GM23338 (cell line): ENCODE measurements at regions not wholly inside any gene's neighbourhood (a gene's known extent, or its start where the extent isn't known, plus 50 kb on each side); places are given as distances from the start of the nearest gene placed in this dataset.

Source experiments
- CREB1 ChIP-seq: fragments of 250-450 bp; sonication (Bioruptor Pico); IDR thresholded peaks from 2 replicates; pipeline ENCODE4 v1.5.0; 2020; ENCODE audit warnings: low read depth, mild to moderate bottlenecking, moderate library complexity
- ETS1 ChIP-seq: IDR thresholded peaks from 2 replicates; pipeline ENCODE4 v1.6.1; 2016; ENCODE audit warnings: antibody characterized with exemption
- EZH2 ChIP-seq: fragments of 200-600 bp; sonication (generic); IDR thresholded peaks from one replicate; pipeline ENCODE4 v1.8.0; 2017; ENCODE audit warnings: antibody characterized with exemption, mild to moderate bottlenecking, low read depth; ENCODE audit not compliant: unreplicated experiment
- JUNB ChIP-seq: IDR thresholded peaks from one replicate; pipeline ENCODE4 v1.6.1; 2016; ENCODE audit warnings: antibody characterized with exemption; ENCODE audit not compliant: unreplicated experiment
- NANOG ChIP-seq: IDR thresholded peaks from 2 replicates; pipeline ENCODE4 v1.6.1; 2016; ENCODE audit warnings: antibody characterized with exemption, borderline replicate concordance
- REST ChIP-seq: IDR thresholded peaks from one replicate; pipeline ENCODE4 v1.6.1; 2018; ENCODE audit warnings: antibody characterized with exemption; ENCODE audit not compliant: unreplicated experiment
- STAT1 ChIP-seq: IDR thresholded peaks from one replicate; pipeline ENCODE4 v1.6.1; 2016; ENCODE audit warnings: antibody characterized with exemption; ENCODE audit not compliant: unreplicated experiment
- ZNF114 ChIP-seq: fragments of 250-450 bp; sonication (Bioruptor Pico); IDR thresholded peaks from 2 replicates; pipeline ENCODE4 v1.5.0; 2020; ENCODE audit warnings: mild to moderate bottlenecking, moderate library complexity
- ZNF331 ChIP-seq: fragments of 250-450 bp; sonication (Bioruptor Pico); IDR thresholded peaks from 2 replicates; pipeline ENCODE4 v1.5.0; 2020; ENCODE audit warnings: low read depth, mild to moderate bottlenecking, moderate library complexity
- ZNF462 ChIP-seq: fragments of 250-450 bp; sonication (Bioruptor Pico); IDR thresholded peaks from 2 replicates; pipeline ENCODE4 v1.5.0; 2020; ENCODE audit warnings: mild to moderate bottlenecking, moderate library complexity

GRCh38 chr1:96533820-96534219, 187.8 kb upstream of the PTBP2 start (continued):
- TF ChIP-seq ZNF462 (CRISPR knock-in tag), result no peak
- TF ChIP-seq JUNB, result no peak
- no peak for TF ChIP-seq ETS1
- no peak for TF ChIP-seq REST
- TF ChIP-seq EZH2, result no peak
- no peak for TF ChIP-seq ZNF114 (CRISPR knock-in tag)
- TF ChIP-seq CREB1, result no peak
- TF ChIP-seq ZNF331 (CRISPR knock-in tag), result no peak
- no peak for TF ChIP-seq NANOG
- TF ChIP-seq STAT1, result no peak
